CD4-positive, alpha-beta memory T cell (primary cell): ENCODE measurements at regions not wholly inside any gene's neighbourhood (a gene's known extent, or its start where the extent isn't known, plus 50 kb on each side); places are given as distances from the start of the nearest gene placed in this dataset.
"Not testable (repeated sequence)": the region's sequence is repeated elsewhere in the genome, so short reads cannot be mapped to it uniquely, and the experiment has no call there.

ENCODE experiments used
- CTCF ChIA-PET: fragments of 350-600 bp; sonication (Branson Sonifier 250); formaldehyde crosslinking; loops from one replicate; lab custom pipeline; 2021; ENCODE audit warnings: inconsistent platforms; ENCODE audit not compliant: partially characterized antibody; lab: Charles Lee
- POLR2A ChIA-PET: fragments of 350-600 bp; sonication (Branson Sonifier 250); formaldehyde crosslinking; loops from one replicate; lab custom pipeline; 2021; ENCODE audit not compliant: partially characterized antibody; lab: Charles Lee
- DNase-seq, 5 donors: peaks; one replicate each; pipeline versions ENCODE4 v3.0.0 to v3.0.0-alpha.2; 2020 to 2022; ENCODE audit warnings: mixed read lengths in 1 of 5
- H3K27ac ChIP-seq: one replicate; pipeline ENCODE4 v1.7.0; 2013; ENCODE audit warnings: low read depth, low read length
- H3K27me3 ChIP-seq: 2 replicates; pipeline ENCODE4 v1.7.0; 2013; ENCODE audit warnings: mild to moderate bottlenecking, low read length, moderate library complexity; ENCODE audit not compliant: insufficient read depth
- H3K36me3 ChIP-seq: 2 replicates; pipeline ENCODE4 v1.7.0; 2013; ENCODE audit warnings: mild to moderate bottlenecking, low read length, moderate library complexity; ENCODE audit not compliant: insufficient read depth
- H3K4me1 ChIP-seq: 2 replicates; pipeline ENCODE4 v1.7.0; 2013; ENCODE audit warnings: mild to moderate bottlenecking, low read length, moderate library complexity; ENCODE audit not compliant: insufficient read depth
- H3K4me3 ChIP-seq, 2 donors: one replicate each; pipeline ENCODE4 v1.7.0; 2013; ENCODE audit warnings: low read length in 2 of 2, mild to moderate bottlenecking in 1 of 2
- H3K9me3 ChIP-seq, 2 donors: one replicate each; pipeline ENCODE4 v1.7.0; 2013; ENCODE audit warnings: low read length in 2 of 2, control low read depth in 1 of 2; ENCODE audit not compliant: control insufficient read depth in 1 of 2
- H3K27ac Mint-ChIP-seq, 7 donors: one replicate each; pipeline ENCODE4 v1.8.0; 2020 to 2021; ENCODE audit warnings: mixed read lengths in 7 of 7, mild to moderate bottlenecking in 6 of 7, inconsistent platforms in 3 of 7, moderate library complexity in 3 of 7
- H3K27me3 Mint-ChIP-seq, 2 donors: one replicate each; pipeline ENCODE4 v1.8.0; 2020 to 2021; ENCODE audit warnings: mixed read lengths in 2 of 2
- H3K36me3 Mint-ChIP-seq, 2 donors: one replicate each; pipeline ENCODE4 v1.8.0; 2020 to 2021; ENCODE audit warnings: mixed read lengths in 2 of 2, inconsistent platforms in 1 of 2, mild to moderate bottlenecking in 1 of 2
- H3K4me1 Mint-ChIP-seq, 4 donors: one replicate each; pipeline ENCODE4 v1.8.0; 2020 to 2021; ENCODE audit warnings: mixed read lengths in 4 of 4, mild to moderate bottlenecking in 1 of 4
- H3K4me3 Mint-ChIP-seq, 8 donors: one replicate each; pipeline ENCODE4 v1.8.0; 2020 to 2021; ENCODE audit warnings: mixed read lengths in 8 of 8, mild to moderate bottlenecking in 7 of 8, moderate library complexity in 6 of 8, inconsistent platforms in 3 of 8
- H3K9me3 Mint-ChIP-seq, 8 donors: one replicate each; pipeline ENCODE4 v1.8.0; 2020 to 2021; ENCODE audit warnings: mixed read lengths in 8 of 8, mild to moderate bottlenecking in 5 of 8, inconsistent platforms in 3 of 8, moderate library complexity in 1 of 8
- intact Hi-C: fragments of 100-400 bp; cut with micrococcal nuclease; formaldehyde crosslinking; loops from one replicate; pipeline ENCODE4 v1.15.1; 2023

- POLR2A ChIA-PET, H3K4me3 Mint-ChIP-seq, H3K4me1 Mint-ChIP-seq, H3K4me1 ChIP-seq, H3K9me3 ChIP-seq, H3K36me3 Mint-ChIP-seq, H3K9me3 Mint-ChIP-seq, H3K27ac Mint-ChIP-seq, H3K27ac ChIP-seq, H3K4me3 ChIP-seq, intact Hi-C loops, H3K27me3 Mint-ChIP-seq, DNase-seq, H3K36me3 ChIP-seq, CTCF ChIA-PET, H3K27me3 ChIP-seq: not testable (repeated sequence)
Measured at GRCh38 chr21:8398870-8399437, 2122.4 kb upstream of the TPTE start.

- POLR2A ChIA-PET, H3K9me3 ChIP-seq, H3K27ac Mint-ChIP-seq, H3K9me3 Mint-ChIP-seq, DNase-seq, H3K27me3 Mint-ChIP-seq, H3K4me3 Mint-ChIP-seq, intact Hi-C loops, H3K36me3 ChIP-seq, H3K27ac ChIP-seq, H3K4me1 ChIP-seq, CTCF ChIA-PET, H3K27me3 ChIP-seq, H3K4me1 Mint-ChIP-seq, H3K36me3 Mint-ChIP-seq, H3K4me3 ChIP-seq: not testable (repeated sequence)
Measured at GRCh38 chr21:8399866-8400265, 2121.5 kb upstream of the TPTE start.

- H3K27me3 Mint-ChIP-seq, H3K4me3 ChIP-seq, H3K4me1 Mint-ChIP-seq, POLR2A ChIA-PET, H3K4me1 ChIP-seq, H3K36me3 Mint-ChIP-seq, DNase-seq, H3K27me3 ChIP-seq, intact Hi-C loops, H3K36me3 ChIP-seq, H3K27ac ChIP-seq, H3K4me3 Mint-ChIP-seq, H3K9me3 ChIP-seq, H3K27ac Mint-ChIP-seq, H3K9me3 Mint-ChIP-seq, CTCF ChIA-PET: not testable (repeated sequence)
Measured at GRCh38 chr21:8401799-8402198, 2119.6 kb upstream of the TPTE start.

GRCh38 chr21:8406331-8406730 is 2115.1 kb upstream of the TPTE start:
- POLR2A ChIA-PET, intact Hi-C loops, H3K27me3 ChIP-seq, H3K27me3 Mint-ChIP-seq, H3K36me3 Mint-ChIP-seq, H3K27ac ChIP-seq, H3K27ac Mint-ChIP-seq, H3K4me1 ChIP-seq, H3K4me3 Mint-ChIP-seq, H3K9me3 ChIP-seq, H3K4me3 ChIP-seq, H3K36me3 ChIP-seq, CTCF ChIA-PET, H3K9me3 Mint-ChIP-seq, H3K4me1 Mint-ChIP-seq, DNase-seq: not testable (repeated sequence)

- H3K9me3 ChIP-seq, H3K27me3 Mint-ChIP-seq, CTCF ChIA-PET: not testable (repeated sequence)
Measured at GRCh38 chr21:8411139-8411671, 2110.2 kb upstream of the TPTE start.

GRCh38 chr21:8419925-8420560 is 2101.3 kb upstream of the TPTE start:
- H3K27ac ChIP-seq, H3K4me3 ChIP-seq, H3K9me3 ChIP-seq, POLR2A ChIA-PET, H3K4me1 Mint-ChIP-seq, H3K27me3 Mint-ChIP-seq, H3K36me3 Mint-ChIP-seq, H3K4me1 ChIP-seq, H3K36me3 ChIP-seq, intact Hi-C loops, H3K9me3 Mint-ChIP-seq, CTCF ChIA-PET, H3K27me3 ChIP-seq: not testable (repeated sequence)
- peak in 4 of 5 donors; percentile 30 to 45 (median 44) for DNase-seq
- H3K4me3 Mint-ChIP-seq: peak overlapping the region in 4 of 8 donors; percentile 0 to 45 (median 6)
- H3K27ac Mint-ChIP-seq: peak overlapping the region in 4 of 7 donors; percentile 5 to 68 (median 56)

More at GRCh38 chr21:8411139-8411671, 2110.2 kb upstream of the TPTE start:
- H3K4me3 Mint-ChIP-seq: peak overlapping the region in 1 of 8 donors; percentile 15
- POLR2A ChIA-PET, H3K4me3 ChIP-seq, H3K27me3 ChIP-seq, H3K27ac ChIP-seq, H3K4me1 Mint-ChIP-seq, H3K9me3 Mint-ChIP-seq, DNase-seq, H3K36me3 ChIP-seq, H3K36me3 Mint-ChIP-seq, intact Hi-C loops, H3K4me1 ChIP-seq: not testable (repeated sequence)
- peak overlapping the region in 3 of 7 donors; percentile 62 to 85 (median 77) for H3K27ac Mint-ChIP-seq

GRCh38 chr21:8427790-8428667 is 2093.4 kb upstream of the TPTE start:
- intact Hi-C loops, H3K36me3 Mint-ChIP-seq, POLR2A ChIA-PET: not testable (repeated sequence)

More at GRCh38 chr21:8427790-8428667, 2093.4 kb upstream of the TPTE start:
- H3K4me3 ChIP-seq, H3K27me3 Mint-ChIP-seq, H3K27me3 ChIP-seq, H3K4me1 ChIP-seq, CTCF ChIA-PET, DNase-seq, H3K4me1 Mint-ChIP-seq, H3K27ac ChIP-seq, H3K27ac Mint-ChIP-seq, H3K9me3 ChIP-seq, H3K36me3 ChIP-seq, H3K9me3 Mint-ChIP-seq, H3K4me3 Mint-ChIP-seq: not testable (repeated sequence)
